Kidney epithelial cell (primary cell): ENCODE measurements at regions not wholly inside any gene's neighbourhood (a gene's known extent, or its start where the extent isn't known, plus 50 kb on each side); places are given as distances from the start of the nearest gene placed in this dataset.
A peak's percentile ranks its signal among the peaks of the same experiment; 100 is the strongest.

Experiments
- DNase-seq: peaks from one replicate; pipeline ENCODE4 v3.0.0-alpha.2; 2010; ENCODE audit warnings: low read depth
- H3K27me3 ChIP-seq: 2 replicates; pipeline ENCODE4 v1.6.0; 2011; ENCODE audit warnings: low read length; ENCODE audit not compliant: control insufficient read depth, insufficient read depth
- H3K36me3 ChIP-seq: 2 replicates; pipeline ENCODE4 v1.5.1; 2011; ENCODE audit warnings: low read length; ENCODE audit not compliant: control insufficient read depth, insufficient read depth
- H3K4me3 ChIP-seq: 2 replicates; pipeline ENCODE4 v1.5.1; 2011; ENCODE audit warnings: low read depth, mild to moderate bottlenecking, control low read depth, low read length
- TF ChIP-seq, protein P1 (sequence below): IDR thresholded peaks from 2 replicates; pipeline ENCODE4 v1.5.1; 2011; ENCODE audit warnings: mild to moderate bottlenecking, moderate library complexity, low read length, control low read depth, inconsistent platforms; ENCODE audit not compliant: insufficient read depth, poor library complexity, severe bottlenecking

- no peak for DNase-seq
- Histone ChIP-seq H3K4me3 (no peak overlapping the region), H3K27me3 (no peaks in the 10 kb centered on the region), H3K36me3 (no peaks in the 10 kb centered on the region)
- TF ChIP-seq, protein P1, sequence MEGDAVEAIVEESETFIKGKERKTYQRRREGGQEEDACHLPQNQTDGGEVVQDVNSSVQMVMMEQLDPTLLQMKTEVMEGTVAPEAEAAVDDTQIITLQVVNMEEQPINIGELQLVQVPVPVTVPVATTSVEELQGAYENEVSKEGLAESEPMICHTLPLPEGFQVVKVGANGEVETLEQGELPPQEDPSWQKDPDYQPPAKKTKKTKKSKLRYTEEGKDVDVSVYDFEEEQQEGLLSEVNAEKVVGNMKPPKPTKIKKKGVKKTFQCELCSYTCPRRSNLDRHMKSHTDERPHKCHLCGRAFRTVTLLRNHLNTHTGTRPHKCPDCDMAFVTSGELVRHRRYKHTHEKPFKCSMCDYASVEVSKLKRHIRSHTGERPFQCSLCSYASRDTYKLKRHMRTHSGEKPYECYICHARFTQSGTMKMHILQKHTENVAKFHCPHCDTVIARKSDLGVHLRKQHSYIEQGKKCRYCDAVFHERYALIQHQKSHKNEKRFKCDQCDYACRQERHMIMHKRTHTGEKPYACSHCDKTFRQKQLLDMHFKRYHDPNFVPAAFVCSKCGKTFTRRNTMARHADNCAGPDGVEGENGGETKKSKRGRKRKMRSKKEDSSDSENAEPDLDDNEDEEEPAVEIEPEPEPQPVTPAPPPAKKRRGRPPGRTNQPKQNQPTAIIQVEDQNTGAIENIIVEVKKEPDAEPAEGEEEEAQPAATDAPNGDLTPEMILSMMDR, result no peak
Observed at GRCh38 chr2:150081775-150082481, 405.5 kb downstream of the RND3 start.

DNA sequence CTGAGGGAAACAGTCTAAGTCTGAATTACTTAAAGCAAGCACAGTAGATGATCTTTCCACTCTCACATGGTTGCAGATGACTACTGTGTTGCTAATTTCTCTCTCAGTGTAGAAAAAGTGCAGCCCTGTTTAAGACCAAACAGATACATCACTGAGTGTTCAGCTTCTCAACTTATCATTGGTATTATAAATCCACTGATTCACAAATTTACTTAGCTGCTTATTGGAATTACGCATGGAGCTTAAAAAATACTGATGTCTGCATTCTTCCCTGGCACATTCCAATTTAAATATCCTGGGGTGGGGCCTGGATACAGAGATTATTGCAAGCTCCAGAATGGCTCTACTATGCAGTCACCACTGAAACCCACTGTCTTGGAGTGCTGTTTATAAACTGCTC, 411.2 kb downstream of the RND3 start:
- H3K27me3 ChIP-seq, result no peaks in the 10 kb centered on the region
- H3K4me3 ChIP-seq, result no peak overlapping the region
- H3K36me3 ChIP-seq, result no peaks in the 10 kb centered on the region
- TF ChIP-seq, protein P1, result no peak
- DNase-seq, result no peak

- Histone ChIP-seq H3K36me3 (no peaks in the 10 kb centered on the region), H3K4me3 (no peak overlapping the region), H3K27me3 (no peaks in the 10 kb centered on the region)
- DNase-seq, result peak; percentile 45
- TF ChIP-seq, protein P1, result no peak
Observed at GRCh38 chr2:150075831-150076230, 411.6 kb downstream of the RND3 start.

DNA sequence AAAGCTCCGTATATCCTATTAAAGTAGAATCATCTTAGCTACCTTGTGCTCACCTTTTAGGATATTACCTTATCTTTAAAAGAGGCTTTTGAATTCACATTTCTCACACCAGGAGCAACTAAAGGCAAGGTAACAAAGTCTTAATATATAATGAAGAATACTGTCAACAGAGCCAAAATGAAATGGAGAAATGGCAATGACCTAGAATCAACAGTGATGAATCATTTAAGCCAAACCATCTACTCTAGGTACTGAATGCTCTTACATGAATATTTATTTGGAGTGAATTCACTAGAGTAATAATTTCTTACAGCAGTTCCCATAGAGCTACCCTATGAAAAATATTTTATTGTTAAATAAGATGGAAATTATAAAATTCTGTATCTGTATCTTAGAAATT, 421.0 kb downstream of the RND3 start:
- DNase-seq, result no peak
- no peaks in the 10 kb centered on the region for H3K27me3 ChIP-seq
- no peak overlapping the region for H3K4me3 ChIP-seq
- H3K36me3 ChIP-seq, result no peaks in the 10 kb centered on the region
- TF ChIP-seq, protein P1, result no peak

- Histone ChIP-seq H3K36me3 (no peaks in the 10 kb centered on the region), H3K4me3 (no peak overlapping the region), H3K27me3 (no peaks in the 10 kb centered on the region)
- DNase-seq, result no peak
- TF ChIP-seq, protein P1, result no peak
Observed at GRCh38 chr2:150063931-150064548, 423.4 kb downstream of the RND3 start.
